EL (cell line): ENCODE measurements at regions not wholly inside any gene's neighbourhood (a gene's known extent, or its start where the extent isn't known, plus 50 kb on each side); places are given as distances from the start of the nearest gene placed in this dataset.
"Not testable (repeated sequence)": the region's sequence is repeated elsewhere in the genome, so short reads cannot be mapped to it uniquely, and the experiment has no call there.

Experiments
- DNase-seq: peaks from one replicate; pipeline ENCODE4 v3.0.0-alpha.2; 2016

- not testable (repeated sequence) for DNase-seq
Measured at GRCh38 chr7:137107802-137108201, 235.7 kb downstream of the PTN start.

GRCh38 chr7:137103526-137103925 is 235.1 kb downstream of the CHRM2 start:
- not testable (repeated sequence) for DNase-seq

- peak; percentile 14 for DNase-seq
Measured at GRCh38 chr7:137097111-137097510, 228.7 kb downstream of the CHRM2 start.

GRCh38 chr7:137096607-137097006 is 228.2 kb downstream of the CHRM2 start:
- peak; percentile 22 for DNase-seq

- no peak for DNase-seq
Measured at GRCh38 chr7:137093198-137093597, 224.7 kb downstream of the CHRM2 start.

GRCh38 chr7:137091396-137091795 is 222.9 kb downstream of the CHRM2 start:
- DNase-seq = peak; percentile 45

GRCh38 chr7:137086896-137087295 is 218.4 kb downstream of the CHRM2 start:
- no peak for DNase-seq

- DNase-seq = peak; percentile 18
Measured at GRCh38 chr7:137084607-137085380, 216.3 kb downstream of the CHRM2 start.

- no peak for DNase-seq
Measured at GRCh38 chr7:137082391-137082790, 213.9 kb downstream of the CHRM2 start.

- DNase-seq = peak; percentile 88
Measured at GRCh38 chr7:137081321-137082093, 213.1 kb downstream of the CHRM2 start.

GRCh38 chr7:137080516-137081203 is 212.2 kb downstream of the CHRM2 start:
- DNase-seq = peak; percentile 13

GRCh38 chr7:137078781-137079180 is 210.3 kb downstream of the CHRM2 start:
- DNase-seq = no peak

- DNase-seq = peak; percentile 63
Measured at GRCh38 chr7:137074391-137075030, 206.1 kb downstream of the CHRM2 start.

- peak; percentile 62 for DNase-seq
Measured at GRCh38 chr7:137073571-137074325, 205.3 kb downstream of the CHRM2 start.
